GM23338 (cell line): ENCODE measurements at regions not wholly inside any gene's neighbourhood (a gene's known extent, or its start where the extent isn't known, plus 50 kb on each side); places are given as distances from the start of the nearest gene placed in this dataset.

Source experiments
- ATAC-seq: fragments of 200-7000 bp; cut with Tn5 transposase; 3 replicates; pipeline ENCODE4 v1.9.1; 2020
- DNase-seq: peaks from one replicate; pipeline ENCODE4 v3.0.0-alpha.2; 2015; ENCODE audit warnings: low spot score
- H2AFZ ChIP-seq: fragments of 200-600 bp; sonication (generic); 2 replicates; pipeline ENCODE4 v1.8.0; 2016; ENCODE audit warnings: antibody characterized with exemption, mild to moderate bottlenecking, moderate library complexity
- H3F3A ChIP-seq: fragments of 200-600 bp; sonication (generic); replicated peaks from 2 replicates; pipeline ENCODE4 v1.8.0; 2017; ENCODE audit warnings: antibody characterized with exemption, mixed run types, low read depth
- H3K27ac ChIP-seq: fragments of 200-600 bp; sonication (generic); 2 replicates; pipeline ENCODE4 v1.6.1; 2016; ENCODE audit warnings: low read depth
- H3K27me3 ChIP-seq: fragments of 200-600 bp; sonication (generic); 2 replicates; pipeline ENCODE4 v1.8.0; 2016; ENCODE audit warnings: mild to moderate bottlenecking, mixed run types, moderate library complexity; ENCODE audit not compliant: insufficient read depth
- H3K36me3 ChIP-seq: fragments of 200-600 bp; sonication (generic); 2 replicates; pipeline ENCODE4 v1.8.0; 2016; ENCODE audit warnings: mild to moderate bottlenecking; ENCODE audit not compliant: insufficient read depth
- H3K4me1 ChIP-seq: fragments of 200-600 bp; sonication (generic); 2 replicates; pipeline ENCODE4 v1.8.0; 2016; ENCODE audit warnings: mild to moderate bottlenecking, moderate library complexity; ENCODE audit not compliant: insufficient read depth
- H3K4me2 ChIP-seq: fragments of 200-600 bp; sonication (generic); 2 replicates; pipeline ENCODE4 v1.7.1; 2017; ENCODE audit warnings: mixed run types
- H3K4me3 ChIP-seq: fragments of 200-600 bp; sonication (generic); 2 replicates; pipeline ENCODE4 v1.6.1; 2016; ENCODE audit warnings: mixed run types
- H3K79me2 ChIP-seq: fragments of 200-600 bp; sonication (generic); replicated peaks from 2 replicates; pipeline ENCODE4 v1.8.0; 2017; ENCODE audit warnings: mild to moderate bottlenecking; ENCODE audit not compliant: insufficient read depth
- H3K9me2 ChIP-seq: fragments of 200-600 bp; sonication (generic); 2 replicates; pipeline ENCODE4 v1.8.0; 2017; ENCODE audit not compliant: insufficient read depth
- H4K20me1 ChIP-seq: fragments of 200-600 bp; sonication (generic); replicated peaks from 2 replicates; pipeline ENCODE4 v1.8.0; 2017; ENCODE audit warnings: mild to moderate bottlenecking; ENCODE audit not compliant: insufficient read depth
- H3K27ac Mint-ChIP-seq: 2 replicates; pipeline ENCODE4 v1.8.0; 2020; ENCODE audit warnings: inconsistent platforms, mild to moderate bottlenecking, moderate library complexity, mixed read lengths
- H3K27me3 Mint-ChIP-seq: 3 replicates; pipeline ENCODE4 v1.8.0; 2022; ENCODE audit warnings: low read depth, mild to moderate bottlenecking, moderate library complexity, mixed read lengths, inconsistent platforms; ENCODE audit not compliant: insufficient read depth, poor library complexity
- H3K36me3 Mint-ChIP-seq: 3 replicates; pipeline ENCODE4 v1.8.0; 2021; ENCODE audit warnings: low read depth, mild to moderate bottlenecking, inconsistent platforms, moderate library complexity, mixed read lengths
- H3K4me1 Mint-ChIP-seq: 3 replicates; pipeline ENCODE4 v1.8.0; 2020; ENCODE audit warnings: mild to moderate bottlenecking, inconsistent platforms, mixed read lengths
- H3K4me3 Mint-ChIP-seq: 3 replicates; pipeline ENCODE4 v1.8.0; 2021; ENCODE audit warnings: moderate library complexity, mild to moderate bottlenecking, inconsistent platforms, mixed read lengths
- H3K9me3 Mint-ChIP-seq: 3 replicates; pipeline ENCODE4 v1.8.0; 2020; ENCODE audit warnings: moderate library complexity, mild to moderate bottlenecking, inconsistent platforms, mixed read lengths
- CREB1 ChIP-seq: fragments of 250-450 bp; sonication (Bioruptor Pico); IDR thresholded peaks from 2 replicates; pipeline ENCODE4 v1.5.0; 2020; ENCODE audit warnings: low read depth, mild to moderate bottlenecking, moderate library complexity
- CTCF ChIP-seq, 2 experiments: fragments of 200-600 bp in 1 of 2; sonication (generic) in 1 of 2; conservative IDR thresholded peaks; 2 replicates each; pipeline versions ENCODE4 v1.5.1 to v1.6.1; 2016 to 2017; ENCODE audit warnings: antibody characterized with exemption in 2 of 2, low read depth in 2 of 2, mild to moderate bottlenecking in 2 of 2, moderate library complexity in 1 of 2
- EZH2 ChIP-seq: fragments of 200-600 bp; sonication (generic); IDR thresholded peaks from one replicate; pipeline ENCODE4 v1.8.0; 2017; ENCODE audit warnings: antibody characterized with exemption, mild to moderate bottlenecking, low read depth; ENCODE audit not compliant: unreplicated experiment
- EZH2phosphoT487 ChIP-seq: fragments of 200-600 bp; sonication (generic); IDR thresholded peaks from one replicate; pipeline ENCODE4 v1.8.1; 2018; ENCODE audit warnings: antibody characterized with exemption; ENCODE audit not compliant: unreplicated experiment
- NANOG ChIP-seq: IDR thresholded peaks from 2 replicates; pipeline ENCODE4 v1.6.1; 2016; ENCODE audit warnings: antibody characterized with exemption, borderline replicate concordance
- POLR2AphosphoS5 ChIP-seq: IDR thresholded peaks from 2 replicates; pipeline ENCODE4 v1.6.1; 2016; ENCODE audit warnings: antibody characterized with exemption, low read depth
- REST ChIP-seq: IDR thresholded peaks from one replicate; pipeline ENCODE4 v1.6.1; 2018; ENCODE audit warnings: antibody characterized with exemption; ENCODE audit not compliant: unreplicated experiment
- STAT1 ChIP-seq: IDR thresholded peaks from one replicate; pipeline ENCODE4 v1.6.1; 2016; ENCODE audit warnings: antibody characterized with exemption; ENCODE audit not compliant: unreplicated experiment
- ZNF114 ChIP-seq: fragments of 250-450 bp; sonication (Bioruptor Pico); IDR thresholded peaks from 2 replicates; pipeline ENCODE4 v1.5.0; 2020; ENCODE audit warnings: mild to moderate bottlenecking, moderate library complexity
- ZNF331 ChIP-seq: fragments of 250-450 bp; sonication (Bioruptor Pico); IDR thresholded peaks from 2 replicates; pipeline ENCODE4 v1.5.0; 2020; ENCODE audit warnings: low read depth, mild to moderate bottlenecking, moderate library complexity
- ZNF462 ChIP-seq: fragments of 250-450 bp; sonication (Bioruptor Pico); IDR thresholded peaks from 2 replicates; pipeline ENCODE4 v1.5.0; 2020; ENCODE audit warnings: mild to moderate bottlenecking, moderate library complexity

GRCh38 chr9:71269859-71270258 is 148.4 kb upstream of the TRPM3 start (continued):
- no peak for TF ChIP-seq NANOG
- TF ChIP-seq CREB1 (CRISPR knock-in tag): no peak
- no peak for TF ChIP-seq REST
- no peak for TF ChIP-seq POLR2AphosphoS5
- no peak for TF ChIP-seq EZH2
- TF ChIP-seq ZNF114 (CRISPR knock-in tag): no peak
- no peak for TF ChIP-seq EZH2phosphoT487
- TF ChIP-seq STAT1: no peak
- no peak for TF ChIP-seq CTCF (conservative IDR thresholded peaks at IDR 0.05; ENCODE audit: low read depth in 2 of 2)

GRCh38 chr9:71268871-71269635 is 147.6 kb upstream of the TRPM3 start:
- H3K4me3 ChIP-seq: no peak overlapping the region
- H3K9me2 ChIP-seq: no peaks in the 10 kb centered on the region
- Mint-ChIP-seq H3K27ac (no peak overlapping the region), H3K4me3 (no peak overlapping the region), H3K9me3 (no peaks in the 10 kb centered on the region), H3K27me3 (no peaks in the 10 kb centered on the region), H3K36me3 (no peaks in the 10 kb centered on the region), H3K4me1 (peaks cover 14% of the 10 kb centered on the region)
- H3K36me3 ChIP-seq: no peaks in the 10 kb centered on the region
- H3K4me2 ChIP-seq: no peak overlapping the region
- DNase-seq (no peak), ATAC-seq (no peak)
- H4K20me1 ChIP-seq: no peaks in the 10 kb centered on the region
- no peak overlapping the region for H2AFZ ChIP-seq
- H3K4me1 ChIP-seq: 0 out of 2 replicates have a peak, but pooled peaks cover 6% of the 10 kb centered on the region
- H3F3A ChIP-seq: no peaks in the 10 kb centered on the region
- H3K27ac ChIP-seq: no peak overlapping the region
- H3K27me3 ChIP-seq: no peaks in the 10 kb centered on the region
- no peaks in the 10 kb centered on the region for H3K79me2 ChIP-seq
- TF ChIP-seq ZNF462 (CRISPR knock-in tag): no peak
- no peak for TF ChIP-seq ZNF331 (CRISPR knock-in tag)
- TF ChIP-seq CREB1 (CRISPR knock-in tag): no peak
